ENCODE measurements at regions not wholly inside any gene's neighbourhood (a gene's known extent, or its start where the extent isn't known, plus 50 kb on each side); places are given as distances from the start of the nearest gene placed in this dataset.
"Not testable (repeated sequence)": the region's sequence is repeated elsewhere in the genome, so short reads cannot be mapped to it uniquely, and the experiment has no call there.

- no peak for DNase-seq
Observed at GRCh38 chr4:188767496-188767895, 628.3 kb downstream of the TRIML1 start.

DNA sequence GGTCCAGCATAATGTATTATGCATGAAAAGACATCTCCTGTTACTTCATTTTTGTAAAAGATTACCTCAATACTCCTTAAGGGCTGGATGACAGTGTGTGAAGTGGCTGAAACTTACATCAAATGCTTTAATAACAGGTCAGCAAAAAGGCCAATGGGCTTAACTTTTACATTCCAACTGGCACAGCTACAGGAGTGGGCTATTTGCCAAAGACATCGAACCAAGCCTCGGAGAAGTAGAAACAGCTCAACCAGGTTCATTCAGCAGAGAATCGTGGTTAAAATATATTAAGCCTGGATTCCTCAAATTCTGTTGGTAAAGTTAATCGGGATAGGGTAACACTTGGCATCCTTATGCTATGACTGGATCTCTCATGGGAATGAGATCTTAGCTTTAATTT lies 639.7 kb downstream of the TRIML1 start:
- DNase-seq = no peak

DNA sequence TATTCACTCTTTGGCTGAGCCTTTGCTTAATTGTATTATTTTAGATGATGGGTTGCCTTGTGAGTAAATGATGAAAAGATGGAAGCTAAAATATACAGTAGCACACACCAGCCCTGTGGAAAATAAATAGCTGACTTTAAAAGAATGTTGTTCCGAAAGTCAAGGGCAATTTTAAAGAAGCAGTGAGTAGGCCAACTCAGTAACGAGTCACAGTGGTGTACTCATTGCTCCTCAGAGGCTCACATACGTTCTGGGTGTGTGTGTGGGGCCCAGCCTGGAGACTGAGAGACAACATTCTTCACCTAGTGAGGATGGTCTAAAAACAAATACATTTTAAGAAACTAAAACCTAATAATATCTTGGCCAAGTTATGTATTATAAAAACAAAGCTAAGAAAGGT lies 640.3 kb downstream of the TRIML1 start:
- no peak for DNase-seq

DNA sequence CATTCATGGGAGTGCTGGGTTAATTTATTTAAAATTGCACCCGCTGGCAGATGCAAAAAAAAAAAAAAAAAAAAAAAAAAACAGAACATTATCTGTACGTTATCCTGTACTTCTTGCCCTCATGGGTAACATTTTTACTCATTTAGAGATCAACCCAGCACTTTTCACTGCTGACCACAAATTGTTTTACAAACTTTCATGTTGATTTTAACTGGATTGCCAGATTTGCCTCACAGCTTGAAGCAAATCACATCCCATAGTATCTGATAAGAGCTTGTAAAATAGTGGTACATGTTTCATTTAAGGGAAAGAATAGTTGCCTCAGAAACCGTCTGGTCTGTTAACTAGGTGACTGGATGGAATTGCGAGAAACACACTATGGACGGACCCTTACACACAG lies 640.8 kb downstream of the TRIML1 start:
- DNase-seq = no peak

GRCh38 chr4:188780686-188781085 lies 641.4 kb downstream of the TRIML1 start:
- no peak for DNase-seq

DNA sequence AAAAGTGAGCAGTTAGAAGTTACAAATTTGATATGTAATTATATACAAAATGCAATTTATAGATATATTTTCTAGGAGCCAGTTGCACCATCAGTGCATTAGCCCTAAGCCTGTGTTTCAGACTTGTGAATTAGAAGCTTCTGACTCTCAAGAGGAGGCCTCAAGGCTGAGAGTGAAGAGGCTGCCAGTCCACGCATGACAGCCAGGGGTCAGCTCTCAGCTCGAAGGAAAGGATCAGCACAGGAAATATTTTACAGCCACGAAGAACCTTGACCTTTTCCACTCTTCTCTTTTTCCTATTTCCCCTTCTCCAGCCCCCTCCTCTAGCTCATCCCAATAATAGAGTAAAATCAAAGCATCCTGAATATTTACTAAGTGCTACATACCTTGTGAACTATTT lies 642.4 kb downstream of the TRIML1 start:
- no peak for DNase-seq

- no peak for DNase-seq
Observed at GRCh38 chr4:188783175-188783574, 643.9 kb downstream of the TRIML1 start.

- DNase-seq = no peak
Observed at GRCh38 chr4:188783606-188784160, 644.4 kb downstream of the TRIML1 start.

DNA sequence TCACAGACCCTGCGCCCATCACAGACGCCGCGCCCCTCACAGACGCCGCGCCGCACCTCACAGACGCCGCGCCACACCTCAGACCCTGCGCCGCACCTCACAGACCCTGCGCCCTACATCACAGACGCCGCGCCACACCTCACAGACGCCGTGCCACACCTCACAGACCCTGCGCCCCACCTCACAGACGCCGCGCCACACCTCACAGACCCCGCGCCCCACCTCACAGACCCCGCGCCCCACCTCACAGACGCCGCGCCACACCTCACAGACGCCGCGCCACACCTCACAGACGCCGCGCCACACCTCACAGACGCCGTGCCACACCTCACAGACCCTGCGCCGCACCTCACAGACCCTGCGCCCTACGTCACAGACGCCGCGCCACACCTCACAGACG lies 657.4 kb downstream of the TRIML1 start:
- DNase-seq = not testable (repeated sequence)

DNA sequence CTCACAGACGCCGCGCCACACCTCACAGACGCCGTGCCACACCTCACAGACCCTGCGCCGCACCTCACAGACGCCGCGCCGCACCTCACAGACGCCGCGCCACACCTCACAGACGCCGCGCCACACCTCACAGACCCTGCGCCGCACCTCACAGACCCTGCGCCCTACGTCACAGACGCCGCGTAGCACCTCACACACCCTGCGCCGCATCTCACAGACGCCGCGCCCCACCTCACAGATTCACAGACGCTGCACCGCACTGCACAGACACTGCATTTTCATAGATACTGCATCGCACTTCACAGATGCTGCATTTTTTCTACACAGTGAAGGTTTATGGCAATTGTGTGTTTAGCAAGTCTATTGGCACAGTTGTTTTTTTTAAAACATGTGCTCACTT lies 657.8 kb downstream of the TRIML1 start:
- DNase-seq = not testable (repeated sequence)

GRCh38 chr4:188804861-188805260 lies 665.6 kb downstream of the TRIML1 start:
- DNase-seq = no peak

- DNase-seq = no peak
Observed at GRCh38 chr4:188811121-188811520, 671.9 kb downstream of the TRIML1 start.

DNA sequence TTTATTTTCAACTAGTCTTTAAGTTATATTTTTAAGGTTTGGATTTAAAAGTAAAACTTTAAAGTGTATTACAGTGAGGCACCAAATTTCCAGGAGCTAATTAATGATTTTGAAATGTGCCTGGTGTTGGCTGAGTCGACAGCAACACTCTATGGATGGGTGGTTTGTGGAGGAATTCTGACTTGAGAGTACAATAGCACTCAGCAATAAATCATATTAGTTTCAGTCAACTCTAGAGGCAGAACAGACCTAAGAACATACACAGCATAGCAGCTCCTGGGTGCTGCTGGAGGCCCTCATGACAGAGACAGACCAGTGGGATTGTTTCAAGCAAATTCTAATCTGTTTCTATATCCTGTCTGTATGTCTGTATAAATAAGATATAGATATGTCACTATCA lies 673.4 kb downstream of the TRIML1 start:
- DNase-seq = no peak

DNA sequence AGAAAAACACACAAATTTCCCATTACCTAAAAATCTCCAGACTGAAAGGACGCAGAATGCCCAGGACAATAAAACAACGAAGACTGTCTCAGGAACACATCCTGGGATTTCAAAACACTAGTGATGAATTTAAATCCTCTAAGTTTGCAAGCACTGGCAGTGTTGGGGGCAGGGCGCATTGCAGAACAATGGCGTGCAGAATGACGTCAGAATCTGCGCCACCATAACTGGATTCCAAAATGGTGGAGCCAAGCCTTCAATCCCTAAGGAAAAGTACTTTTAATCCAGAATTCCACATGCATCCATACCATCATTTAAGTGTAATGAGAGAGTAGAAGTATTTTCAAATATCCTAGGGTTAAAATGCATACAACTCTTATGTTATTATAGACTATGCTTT lies 679.1 kb downstream of the TRIML1 start:
- DNase-seq = no peak

DNA sequence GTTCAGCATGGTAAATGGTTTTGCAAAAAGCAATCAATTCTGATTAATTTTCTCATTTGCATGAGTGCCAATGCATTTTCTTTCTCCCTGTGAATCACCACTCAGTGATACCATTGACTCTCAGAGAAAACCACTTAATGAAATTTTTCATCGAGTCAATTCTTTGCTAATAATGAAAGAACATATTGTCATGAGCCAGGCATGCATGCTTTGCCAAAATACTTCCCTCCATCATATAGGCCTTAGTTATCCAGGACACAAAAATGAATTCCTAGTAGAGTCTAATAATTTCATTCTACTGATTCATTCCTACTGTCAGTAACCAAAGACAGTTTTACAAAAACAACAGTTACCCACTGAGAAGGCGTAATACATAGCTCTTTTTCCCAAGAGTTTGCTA lies 680.0 kb downstream of the TRIML1 start:
- no peak for DNase-seq

DNA sequence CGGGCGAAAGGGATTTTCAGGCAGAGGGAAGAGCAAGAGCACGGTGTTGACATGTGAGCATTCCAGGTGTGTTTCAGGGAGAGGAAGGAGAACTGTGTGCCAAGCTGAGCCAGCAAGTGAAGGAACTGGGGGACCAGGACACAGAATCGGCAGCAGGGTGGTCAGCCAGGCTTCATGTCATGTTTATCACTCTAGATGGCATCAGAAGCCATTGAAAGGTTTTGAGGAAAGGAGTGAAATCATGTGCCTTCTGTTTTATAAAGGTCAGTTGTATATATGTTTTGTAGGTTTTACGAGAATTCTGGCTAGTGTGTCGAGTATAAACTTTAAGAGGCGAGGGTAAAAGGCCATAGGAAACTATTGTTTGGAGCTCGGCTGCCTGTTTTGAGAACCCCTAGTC lies 682.3 kb downstream of the TRIML1 start:
- DNase-seq = no peak

DNA sequence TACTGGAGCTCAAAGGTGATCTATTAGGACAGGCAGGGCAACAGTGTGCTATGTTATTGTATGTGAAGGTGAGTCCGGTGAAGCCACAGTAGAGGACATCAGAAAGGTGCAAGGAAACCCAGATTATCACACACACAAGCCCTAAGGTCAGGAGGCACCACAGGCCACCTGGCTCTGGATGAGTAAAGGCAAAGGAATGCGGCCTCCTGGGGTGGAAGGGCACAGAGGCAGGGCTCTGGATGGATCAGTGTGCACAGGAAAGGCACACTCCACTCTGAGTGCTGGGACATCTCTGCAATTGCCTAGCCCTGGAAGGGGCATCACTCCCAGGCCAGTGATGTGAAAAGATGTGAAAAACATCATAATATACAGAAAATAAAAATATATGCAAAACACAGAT lies 683.5 kb downstream of the TRIML1 start:
- DNase-seq = no peak

DNA sequence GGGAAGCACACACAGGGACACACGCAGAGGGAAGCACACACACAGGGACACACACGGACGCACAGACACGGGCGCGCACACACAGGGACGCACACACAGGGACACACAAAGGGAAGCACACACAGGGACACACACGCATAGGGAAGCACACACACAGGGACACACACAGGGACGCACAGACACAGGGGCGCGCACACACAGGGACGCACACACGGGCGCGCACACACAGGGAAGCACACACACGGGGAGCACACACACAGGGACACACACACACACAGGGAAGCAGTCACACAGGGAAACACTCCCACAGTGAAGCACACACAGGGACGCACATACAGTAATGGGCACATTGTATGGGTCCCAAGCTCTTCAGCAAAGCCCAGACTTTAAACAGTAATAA lies 685.3 kb downstream of the TRIML1 start:
- no peak for DNase-seq

- DNase-seq = no peak
Observed at GRCh38 chr4:188826393-188826792, 687.2 kb downstream of the TRIML1 start.

DNA sequence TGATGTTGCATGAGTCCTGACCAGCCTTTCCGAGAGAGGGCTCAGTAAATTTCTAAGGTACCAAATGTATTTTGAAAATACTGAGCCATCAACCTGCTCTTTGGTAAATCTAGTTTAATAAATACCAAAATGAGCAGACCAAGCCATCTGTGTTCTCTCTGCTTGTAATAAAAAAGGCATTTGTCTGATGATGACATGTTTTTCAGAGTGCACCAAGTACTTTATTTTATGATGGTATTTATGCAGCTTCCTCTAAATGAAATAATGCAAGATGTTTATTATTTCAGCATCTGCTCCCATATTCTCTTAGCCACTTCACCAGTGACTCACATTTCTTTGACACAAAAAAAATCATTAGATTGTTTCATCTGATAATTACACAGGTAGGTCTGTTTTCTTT lies 700.5 kb downstream of the TRIML1 start:
- no peak for DNase-seq

DNA sequence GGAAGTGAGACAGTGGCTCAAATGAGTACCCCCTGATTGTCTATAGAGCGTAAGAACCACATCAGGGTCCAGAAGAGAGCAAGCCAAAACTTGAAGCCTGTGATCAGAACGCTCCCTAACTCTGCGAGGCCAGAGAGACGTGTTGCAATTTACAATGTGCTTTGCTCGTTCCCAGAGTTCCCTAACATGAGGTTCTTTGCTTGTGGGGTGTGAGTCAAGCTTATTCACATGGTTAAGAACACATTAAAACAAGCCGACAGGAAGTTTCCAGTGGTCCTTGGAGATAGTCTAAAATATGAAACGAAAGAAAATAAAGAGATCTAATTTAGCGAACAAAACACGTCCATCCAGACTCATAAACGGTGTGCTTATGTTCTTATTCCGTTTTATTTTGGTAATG lies 702.3 kb downstream of the TRIML1 start:
- no peak for DNase-seq

DNA sequence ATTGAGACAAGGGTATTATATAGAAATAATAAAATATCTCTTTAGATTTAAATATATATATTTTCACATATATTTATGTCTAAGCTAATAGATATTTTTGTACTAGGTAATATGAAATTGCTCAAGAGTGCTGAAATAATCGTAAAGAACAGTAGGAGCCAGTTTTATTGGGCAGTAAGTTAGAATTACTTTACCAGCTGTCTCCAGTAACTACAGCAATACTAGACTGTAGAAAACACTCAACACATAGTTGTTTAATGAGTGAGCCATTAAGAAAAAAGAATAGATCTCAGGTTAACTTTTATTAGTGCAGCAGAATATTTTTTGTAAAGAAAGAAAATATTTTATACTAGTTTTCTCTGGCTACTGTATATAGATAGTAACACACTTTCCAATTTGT lies 715.2 kb downstream of the TRIML1 start:
- no peak for DNase-seq

DNA sequence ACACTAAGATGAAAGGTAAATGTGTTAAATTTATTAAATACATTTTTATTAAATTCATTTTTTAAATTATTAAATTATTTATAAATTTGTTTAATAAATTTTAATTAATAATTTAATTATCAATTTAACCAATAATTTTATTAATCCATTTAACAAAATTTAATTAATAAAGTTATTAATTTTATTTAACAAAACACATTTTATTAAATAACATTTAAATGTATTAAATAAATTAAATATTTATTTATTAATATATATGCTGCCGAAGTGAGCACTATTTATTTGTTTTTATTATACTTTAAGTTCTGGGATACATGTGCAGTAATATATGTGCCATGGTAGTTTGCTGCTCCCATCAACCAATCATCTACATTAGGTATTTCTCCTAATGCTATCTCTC lies 719.5 kb downstream of the TRIML1 start:
- no peak for DNase-seq

DNA sequence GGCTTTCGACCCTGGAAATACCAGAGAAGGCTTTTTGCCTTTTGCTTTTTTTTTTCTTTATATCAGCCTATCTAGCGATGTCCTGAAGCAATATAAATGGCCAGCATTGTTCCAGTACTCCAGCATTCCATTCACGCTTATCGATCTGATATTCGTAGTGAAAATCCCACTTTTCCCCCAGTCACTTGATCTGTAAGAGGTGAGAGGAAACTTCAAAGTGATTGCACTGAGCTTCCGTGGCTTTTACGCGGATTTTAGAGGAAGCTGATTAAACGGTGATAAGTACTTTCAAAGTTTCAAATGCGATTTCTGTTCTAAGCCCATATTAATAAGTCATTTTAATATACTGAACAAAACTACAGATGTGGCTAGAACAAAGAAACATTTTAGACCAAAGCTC lies 725.5 kb downstream of the TRIML1 start:
- DNase-seq = no peak

DNA sequence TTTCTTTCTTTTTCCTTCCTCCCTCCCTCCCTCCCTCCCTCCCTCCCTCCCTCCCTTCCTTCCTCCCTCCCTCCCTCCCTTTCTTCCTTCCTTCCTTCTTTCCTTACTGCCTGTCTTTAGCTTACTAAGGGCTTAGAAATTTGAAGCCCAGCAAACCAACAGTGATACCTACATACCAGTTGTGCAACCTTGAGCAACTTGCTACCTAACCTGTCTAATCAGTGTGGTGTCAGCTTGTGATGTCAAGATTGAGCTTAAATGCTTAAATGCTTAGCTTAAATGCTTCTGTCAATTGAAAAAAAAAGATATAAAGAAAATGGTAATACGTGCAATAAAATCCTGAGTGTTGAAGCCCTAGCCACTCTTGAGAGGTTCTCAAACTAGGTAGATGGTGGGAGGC lies 728.6 kb downstream of the TRIML1 start:
- no peak for DNase-seq

- DNase-seq = no peak
Observed at GRCh38 chr4:188869581-188869980, 730.3 kb downstream of the TRIML1 start.
